ENCODE measurements at regions not wholly inside any gene's neighbourhood (a gene's known extent, or its start where the extent isn't known, plus 50 kb on each side); places are given as distances from the start of the nearest gene placed in this dataset.

DNA sequence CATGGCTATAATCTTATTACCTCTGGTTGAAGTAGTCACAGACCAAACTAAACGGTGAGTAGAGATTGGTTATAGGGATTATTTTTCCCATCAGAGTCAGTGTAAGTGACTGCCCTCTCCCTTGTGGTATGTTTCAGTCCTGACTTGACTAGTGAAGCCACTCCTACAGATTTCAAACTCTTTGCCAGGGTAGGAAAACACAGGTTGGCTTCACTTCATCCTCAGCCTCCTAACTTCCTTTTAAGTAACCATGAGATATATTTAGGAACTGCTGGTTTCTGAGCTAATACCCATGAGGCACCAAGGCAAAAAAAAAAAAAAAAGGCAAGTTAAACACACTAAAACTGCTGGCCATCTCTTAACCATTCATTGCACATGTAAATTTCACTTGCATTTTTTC lies 349.2 kb upstream of the MCTP2 start:
- H3K4me1 ChIP-seq (ENCODE audit: control insufficient read depth in 1 of 2, insufficient read depth in 1 of 2, low read depth in 1 of 2, low read length in 1 of 2): no peaks in the 10 kb centered on the region
- H3K36me3 ChIP-seq: no peaks in the 10 kb centered on the region
- TF ChIP-seq, protein P1, sequence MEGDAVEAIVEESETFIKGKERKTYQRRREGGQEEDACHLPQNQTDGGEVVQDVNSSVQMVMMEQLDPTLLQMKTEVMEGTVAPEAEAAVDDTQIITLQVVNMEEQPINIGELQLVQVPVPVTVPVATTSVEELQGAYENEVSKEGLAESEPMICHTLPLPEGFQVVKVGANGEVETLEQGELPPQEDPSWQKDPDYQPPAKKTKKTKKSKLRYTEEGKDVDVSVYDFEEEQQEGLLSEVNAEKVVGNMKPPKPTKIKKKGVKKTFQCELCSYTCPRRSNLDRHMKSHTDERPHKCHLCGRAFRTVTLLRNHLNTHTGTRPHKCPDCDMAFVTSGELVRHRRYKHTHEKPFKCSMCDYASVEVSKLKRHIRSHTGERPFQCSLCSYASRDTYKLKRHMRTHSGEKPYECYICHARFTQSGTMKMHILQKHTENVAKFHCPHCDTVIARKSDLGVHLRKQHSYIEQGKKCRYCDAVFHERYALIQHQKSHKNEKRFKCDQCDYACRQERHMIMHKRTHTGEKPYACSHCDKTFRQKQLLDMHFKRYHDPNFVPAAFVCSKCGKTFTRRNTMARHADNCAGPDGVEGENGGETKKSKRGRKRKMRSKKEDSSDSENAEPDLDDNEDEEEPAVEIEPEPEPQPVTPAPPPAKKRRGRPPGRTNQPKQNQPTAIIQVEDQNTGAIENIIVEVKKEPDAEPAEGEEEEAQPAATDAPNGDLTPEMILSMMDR (IDR thresholded peaks at IDR 0.05): no peak
- H3K9me3 ChIP-seq: no peaks in the 10 kb centered on the region
- H3K27ac ChIP-seq: no peak overlapping the region
- H3K27me3 ChIP-seq: no peaks in the 10 kb centered on the region
- no peak overlapping the region for H3K4me3 ChIP-seq (ENCODE audit: low read depth in 1 of 2, low read length in 1 of 2)

DNA sequence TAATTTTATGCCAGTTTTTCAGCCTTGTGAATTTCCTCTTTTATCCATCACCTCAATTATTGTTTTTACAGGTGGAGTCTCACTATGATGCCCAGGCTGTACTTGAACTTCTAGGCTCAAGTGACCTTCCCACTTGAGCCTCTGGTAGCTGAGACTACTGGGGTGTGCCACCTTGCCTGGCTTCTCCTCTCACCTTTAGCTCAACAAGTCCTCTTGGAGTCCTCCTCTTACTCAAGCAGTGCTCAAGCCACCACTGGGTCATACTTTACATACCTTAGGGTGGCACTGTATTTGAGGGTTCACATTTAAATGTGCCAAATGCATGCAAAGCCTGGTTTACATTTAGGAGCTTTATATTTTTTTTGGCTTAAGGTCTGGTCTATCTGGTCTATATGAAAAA lies 350.1 kb upstream of the MCTP2 start:
- Histone ChIP-seq H3K4me3 (ENCODE audit: low read depth in 1 of 2, low read length in 1 of 2) (no peak overlapping the region), H3K27me3 (no peaks in the 10 kb centered on the region), H3K4me1 (ENCODE audit: control insufficient read depth in 1 of 2, insufficient read depth in 1 of 2, low read depth in 1 of 2, low read length in 1 of 2) (no peaks in the 10 kb centered on the region), H3K36me3 (no peaks in the 10 kb centered on the region), H3K27ac (no peak overlapping the region), H3K9me3 (no peaks in the 10 kb centered on the region)
- TF ChIP-seq, protein P1 (IDR thresholded peaks at IDR 0.05): no peak

DNA sequence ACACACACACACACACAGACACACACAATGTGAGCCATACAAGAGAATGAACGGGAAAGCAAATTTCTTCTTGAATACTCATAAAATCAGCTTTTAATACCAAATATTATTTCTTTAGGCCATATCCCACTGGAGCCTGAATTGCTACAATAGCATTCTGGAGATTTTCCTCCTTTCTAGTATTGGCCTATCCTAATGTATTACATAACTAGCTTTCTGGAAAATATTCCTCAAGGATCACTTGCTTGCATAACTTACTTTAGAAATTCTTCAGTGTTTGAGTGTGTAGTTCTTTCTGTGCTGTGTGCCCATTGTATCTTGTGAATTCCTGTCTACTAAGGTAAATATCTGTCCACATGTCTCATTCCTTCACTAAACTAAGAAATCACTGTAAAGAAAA lies 351.0 kb upstream of the MCTP2 start:
- no peaks in the 10 kb centered on the region for H3K36me3 ChIP-seq

DNA sequence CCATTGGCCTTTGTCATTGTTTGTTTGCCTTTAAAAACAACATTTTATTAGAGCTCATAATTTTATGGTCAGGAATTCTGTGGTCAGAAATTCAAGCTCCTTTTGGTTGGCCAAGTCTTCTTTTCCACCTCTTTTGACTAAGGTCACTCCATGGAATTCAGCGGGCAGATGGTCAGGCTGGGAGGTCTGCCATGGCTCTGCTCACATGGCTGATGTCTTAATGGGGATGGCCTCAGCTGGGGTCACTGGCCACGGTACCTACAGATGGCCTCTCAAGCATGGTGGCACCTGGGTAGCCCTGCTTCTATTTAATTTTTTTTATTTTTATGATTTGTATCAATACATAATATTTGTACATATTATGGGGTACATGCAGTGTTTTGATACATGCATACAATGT lies 360.8 kb upstream of the MCTP2 start:
- Histone ChIP-seq H3K27me3 (no peaks in the 10 kb centered on the region), H3K4me1 (ENCODE audit: control insufficient read depth in 1 of 2, insufficient read depth in 1 of 2, low read depth in 1 of 2, low read length in 1 of 2) (peaks cover 16% of the 10 kb centered on the region in 2 experiments), H3K36me3 (no peaks in the 10 kb centered on the region), H3K9me3 (no peaks in the 10 kb centered on the region), H3K27ac (no peak overlapping the region), H3K4me3 (ENCODE audit: low read depth in 1 of 2, low read length in 1 of 2) (no peak overlapping the region)
- TF ChIP-seq, protein P1 (IDR thresholded peaks at IDR 0.05): no peak

More for the DNA sequence above, 351.0 kb upstream of the MCTP2 start:
- Histone ChIP-seq H3K27me3 (no peaks in the 10 kb centered on the region), H3K4me1 (ENCODE audit: control insufficient read depth in 1 of 2, insufficient read depth in 1 of 2, low read depth in 1 of 2, low read length in 1 of 2) (no peaks in the 10 kb centered on the region), H3K27ac (no peak overlapping the region), H3K9me3 (no peaks in the 10 kb centered on the region), H3K4me3 (ENCODE audit: low read depth in 1 of 2, low read length in 1 of 2) (no peak overlapping the region)
- TF ChIP-seq, protein P1 (IDR thresholded peaks at IDR 0.05): no peak

DNA sequence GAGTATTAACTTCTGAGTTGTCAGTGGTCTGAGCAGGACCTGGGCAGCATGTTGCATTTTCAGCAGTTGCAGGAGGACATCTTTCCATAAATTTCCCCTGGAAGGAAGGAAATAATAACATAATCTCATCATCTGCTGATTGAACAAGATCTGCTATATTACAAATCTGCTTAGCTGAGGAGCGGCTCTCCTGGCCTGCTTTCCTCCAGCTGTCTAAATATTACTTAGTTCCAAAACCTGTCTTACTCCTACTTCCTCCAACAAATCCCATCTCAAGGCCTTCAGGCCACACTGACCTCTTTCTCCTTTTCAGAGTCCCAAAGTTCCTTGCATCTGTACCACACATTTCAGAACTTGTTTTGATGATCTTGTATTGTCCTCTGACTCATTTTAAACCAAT lies 364.4 kb upstream of the MCTP2 start:
- Histone ChIP-seq H3K4me3 (ENCODE audit: low read depth in 1 of 2, low read length in 1 of 2) (no peak overlapping the region), H3K9me3 (no peaks in the 10 kb centered on the region), H3K27me3 (no peaks in the 10 kb centered on the region), H3K27ac (peak overlapping the region; percentile 87), H3K4me1 (ENCODE audit: control insufficient read depth in 1 of 2, insufficient read depth in 1 of 2, low read depth in 1 of 2, low read length in 1 of 2) (peaks cover 51 to 52% of the 10 kb centered on the region in 2 experiments), H3K36me3 (no peaks in the 10 kb centered on the region)
- TF ChIP-seq, protein P1 (IDR thresholded peaks at IDR 0.05): no peak

DNA sequence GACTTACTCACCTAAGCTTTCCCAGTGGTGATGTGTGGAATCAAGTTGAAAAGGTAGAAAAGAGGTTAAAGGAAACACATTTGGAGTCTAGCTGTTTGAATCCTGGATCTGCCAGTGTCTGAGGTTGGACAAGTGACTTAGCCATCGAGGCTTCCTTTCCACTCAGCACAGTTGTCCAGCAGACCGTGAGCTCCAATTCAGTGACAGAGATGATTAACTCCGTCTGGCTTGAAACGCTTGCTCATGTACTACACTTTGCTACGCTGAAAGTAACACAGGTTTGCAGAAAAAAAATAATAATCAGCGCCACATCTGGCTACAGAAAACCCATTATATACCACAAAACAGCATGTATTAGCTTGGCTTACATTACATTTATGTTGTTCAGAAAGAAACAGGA lies 364.9 kb upstream of the MCTP2 start:
- H3K27me3 ChIP-seq: no peaks in the 10 kb centered on the region
- H3K36me3 ChIP-seq: no peaks in the 10 kb centered on the region
- no peak overlapping the region for H3K4me3 ChIP-seq (ENCODE audit: low read depth in 1 of 2, low read length in 1 of 2)
- H3K9me3 ChIP-seq: no peaks in the 10 kb centered on the region
- TF ChIP-seq, protein P1 (IDR thresholded peaks at IDR 0.05): no peak
- H3K4me1 ChIP-seq (ENCODE audit: control insufficient read depth in 1 of 2, insufficient read depth in 1 of 2, low read depth in 1 of 2, low read length in 1 of 2): peaks cover 56 to 57% of the 10 kb centered on the region in 2 experiments
- H3K27ac ChIP-seq: peak overlapping the region; percentile 87

All from neutrophil (primary cell).